ENCODE measurements at regions not wholly inside any gene's neighbourhood (a gene's known extent, or its start where the extent isn't known, plus 50 kb on each side); places are given as distances from the start of the nearest gene placed in this dataset.

- Histone ChIP-seq H3K27me3 (ENCODE audit: control insufficient read depth in 2 of 2, insufficient read depth in 2 of 2, low read length in 2 of 2) (no peaks in the 10 kb centered on the region), H3K27ac (ENCODE audit: insufficient read depth, low read depth, low read length) (no peak overlapping the region), H3K36me3 (ENCODE audit: control insufficient read depth in 2 of 2, extremely low read depth in 1 of 2, insufficient read depth in 2 of 2, low read length in 2 of 2) (no peaks in the 10 kb centered on the region), H3K9me3 (replicated peaks; ENCODE audit: control insufficient read depth, insufficient read depth, low read length) (peaks cover 4% of the 10 kb centered on the region), H3K9me1 (replicated peaks; ENCODE audit: control insufficient read depth, extremely low read depth, insufficient read depth, low read length) (no peaks in the 10 kb centered on the region), H3K9ac (replicated peaks; ENCODE audit: extremely low read depth, insufficient read depth, low read length) (no peak overlapping the region), H3K4me2 (ENCODE audit: insufficient read depth, low read length) (no peak overlapping the region), H3K4me1 (ENCODE audit: control insufficient read depth, extremely low read depth, insufficient read depth, low read length) (no peaks in the 10 kb centered on the region), H2AFZ (ENCODE audit: low read depth, low read length) (no peak overlapping the region), H3K79me2 (ENCODE audit: control insufficient read depth, insufficient read depth, low read length) (no peaks in the 10 kb centered on the region), H3K4me3 (replicated peaks in 1 of 3; ENCODE audit: insufficient read depth in 1 of 3, low read depth in 1 of 3, low read length in 3 of 3) (no peak overlapping the region), H4K20me1 (replicated peaks; ENCODE audit: control insufficient read depth, extremely low read depth, insufficient read depth, low read length) (no peaks in the 10 kb centered on the region)
- no TSS peak for BruUV-seq (replicated peaks)
- dilution Hi-C loops (cut with MboI; ENCODE audit: extremely low pct_ligation_motif_present, low sequenced_read_pairs): no loop called here
- ChIA-PET CTCF (no interaction called here), POLR2A (no interaction called here)
- FAIRE-seq (no peak), DNase-seq (ENCODE audit: low read depth, low spot score) (no peak)
- intact Hi-C loops (cut with micrococcal nuclease): no loop called here
- TF ChIP-seq GATA2 (IDR thresholded peaks at IDR 0.05; ENCODE audit: insufficient read depth, insufficient read length, low read depth, low read length): no peak
- no peak for TF ChIP-seq EZH2 (IDR thresholded peaks at IDR 0.05; ENCODE audit: borderline replicate concordance, low read depth, low read length, severe bottlenecking)
- TF ChIP-seq POLR2AphosphoS5 (IDR thresholded peaks at IDR 0.05; ENCODE audit: insufficient read depth, low read depth, low read length): no peak
- TF ChIP-seq POLR2A (IDR thresholded peaks at IDR 0.05; ENCODE audit: low read depth, low read length): no peak
- TF ChIP-seq JUN (IDR thresholded peaks at IDR 0.05; ENCODE audit: borderline replicate concordance, insufficient read depth, insufficient read length, low read depth): no peak
- TF ChIP-seq MYC (IDR thresholded peaks at IDR 0.05; ENCODE audit: low read depth, low read length): no peak
- no peak for TF ChIP-seq MAX (IDR thresholded peaks at IDR 0.05; ENCODE audit: insufficient read depth, insufficient read length)
- TF ChIP-seq CTCF (IDR thresholded peaks at IDR 0.05; ENCODE audit: extremely low read depth in 1 of 2, insufficient read depth in 1 of 2, low read depth in 1 of 2, low read length in 2 of 2): no peak
- no peak for TF ChIP-seq FOS (IDR thresholded peaks at IDR 0.05; ENCODE audit: borderline replicate concordance, insufficient read depth, low read length)
Observed at GRCh38 chr17:13775450-13775849, 173.7 kb upstream of the HS3ST3A1 start.

Measured in endothelial cell of umbilical vein (primary cell).